Activated T-cell treated with anti-CD3 and anti-CD28 coated beads, Interleukin-2, amount 50 U/mL, for 48 hours (primary cell): ENCODE measurements at regions not wholly inside any gene's neighbourhood (a gene's known extent, or its start where the extent isn't known, plus 50 kb on each side); places are given as distances from the start of the nearest gene placed in this dataset.
"Not testable (repeated sequence)": the region's sequence is repeated elsewhere in the genome, so short reads cannot be mapped to it uniquely, and the experiment has no call there.

Experiments used
- DNase-seq, 2 experiments: peaks; one replicate each; pipeline ENCODE4 v3.0.0-alpha.2; 2020

- no peak for DNase-seq
Observed at GRCh38 chr3:168738527-168739325, 643.0 kb upstream of the GOLIM4 start.

- no peak for DNase-seq
Observed at GRCh38 chr3:168736202-168736601, 640.5 kb upstream of the GOLIM4 start.

- DNase-seq: no peak
Observed at GRCh38 chr3:168730073-168730472, 634.3 kb upstream of the GOLIM4 start.

GRCh38 chr3:168722091-168722490 is 626.4 kb upstream of the GOLIM4 start:
- no peak for DNase-seq

GRCh38 chr3:168714609-168715240 is 619.0 kb upstream of the GOLIM4 start:
- no peak for DNase-seq

- DNase-seq: no peak
Observed at GRCh38 chr3:168709073-168709472, 613.3 kb upstream of the GOLIM4 start.

GRCh38 chr3:168707900-168708299 is 612.2 kb upstream of the GOLIM4 start:
- no peak for DNase-seq

- DNase-seq: no peak
Observed at GRCh38 chr3:168705412-168705811, 609.7 kb upstream of the GOLIM4 start.

- DNase-seq: no peak
Observed at GRCh38 chr3:168696051-168696450, 600.3 kb upstream of the GOLIM4 start.

- no peak for DNase-seq
Observed at GRCh38 chr3:168693870-168694269, 598.1 kb upstream of the GOLIM4 start.

GRCh38 chr3:168688267-168688666 is 592.5 kb upstream of the GOLIM4 start:
- no peak for DNase-seq

- no peak for DNase-seq
Observed at GRCh38 chr3:168684519-168684918, 588.8 kb upstream of the GOLIM4 start.

- no peak for DNase-seq
Observed at GRCh38 chr3:168678730-168679129, 583.0 kb upstream of the GOLIM4 start.

GRCh38 chr3:168671091-168671490 is 575.4 kb upstream of the GOLIM4 start:
- DNase-seq: no peak

GRCh38 chr3:168660879-168661657 is 565.3 kb upstream of the GOLIM4 start:
- not testable (repeated sequence) for DNase-seq

- no peak for DNase-seq
Observed at GRCh38 chr3:168659015-168659414, 563.3 kb upstream of the GOLIM4 start.

GRCh38 chr3:168655611-168656010 is 559.9 kb upstream of the GOLIM4 start:
- DNase-seq: no peak

GRCh38 chr3:168654700-168655099 is 559.0 kb upstream of the GOLIM4 start:
- no peak for DNase-seq

- no peak for DNase-seq
Observed at GRCh38 chr3:168653255-168653654, 557.5 kb upstream of the GOLIM4 start.

GRCh38 chr3:168648321-168648720 is 552.6 kb upstream of the GOLIM4 start:
- no peak for DNase-seq

- DNase-seq: no peak
Observed at GRCh38 chr3:168647582-168647981, 551.9 kb upstream of the GOLIM4 start.

GRCh38 chr3:168645180-168645579 is 549.5 kb upstream of the GOLIM4 start:
- no peak for DNase-seq

GRCh38 chr3:168628549-168628948 is 532.8 kb upstream of the GOLIM4 start:
- DNase-seq: no peak

GRCh38 chr3:168625477-168625876 is 529.8 kb upstream of the GOLIM4 start:
- no peak for DNase-seq
